ENCODE measurements at regions not wholly inside any gene's neighbourhood (a gene's known extent, or its start where the extent isn't known, plus 50 kb on each side); places are given as distances from the start of the nearest gene placed in this dataset.

DNA sequence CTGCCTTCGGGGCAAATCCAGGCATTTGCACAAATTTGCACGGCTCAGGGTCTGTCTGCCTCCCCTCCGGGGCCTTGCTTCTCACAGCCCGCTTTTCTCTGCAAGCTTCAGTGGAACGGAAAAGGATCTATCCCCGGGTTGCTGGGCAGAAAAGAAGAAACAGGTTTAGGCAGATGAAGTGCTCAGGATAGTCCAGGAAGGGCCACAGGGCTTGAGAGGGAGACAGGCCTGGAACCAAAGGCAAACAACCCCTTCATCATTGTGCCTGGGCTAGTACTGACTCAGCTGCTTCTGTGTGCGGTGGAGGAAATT, 347.8 kb upstream of the TNP1 start:
- TF ChIP-seq CTCF (conservative IDR thresholded peaks at IDR 0.05; ENCODE audit: low read length) (no peak), EZH2phosphoT487 (IDR thresholded peaks at IDR 0.05; ENCODE audit: borderline replicate concordance, low read depth, low read length) (no peak)
